Sigmoid colon (tissue), 4 donors: ENCODE measurements at regions not wholly inside any gene's neighbourhood (a gene's known extent, or its start where the extent isn't known, plus 50 kb on each side); places are given as distances from the start of the nearest gene placed in this dataset.

Source experiments
- CTCF ChIP-seq, 4 experiments: fragments of 450-650 bp in 3 of 4; fragments of 200-600 bp in 1 of 4; IDR thresholded peaks; one replicate each; pipeline ENCODE4 v1.5.1; 2016 to 2019; ENCODE audit warnings: antibody characterized with exemption in 4 of 4, mild to moderate bottlenecking in 3 of 4, moderate library complexity in 2 of 4
- EP300 ChIP-seq, 4 donors: sonication (generic); formaldehyde crosslinking; IDR thresholded peaks; one replicate each; pipeline ENCODE4 v1.6.1; 2017; ENCODE audit warnings: antibody characterized with exemption in 4 of 4
- POLR2A ChIP-seq, 2 donors: fragments of 450-650 bp; IDR thresholded peaks; one replicate each; pipeline ENCODE4 v1.6.1; 2016; ENCODE audit warnings: antibody characterized with exemption in 2 of 2, mild to moderate bottlenecking in 2 of 2, moderate library complexity in 2 of 2

- no peak for TF ChIP-seq CTCF (IDR thresholded peaks at IDR 0.05)
- no peak for TF ChIP-seq POLR2A (IDR thresholded peaks at IDR 0.05)
- no peak for TF ChIP-seq EP300 (IDR thresholded peaks at IDR 0.05)
These were observed 141.4 kb upstream of the FOXP2 start for GRCh38 chr7:114273218-114273617.
